ENCODE measurements at regions not wholly inside any gene's neighbourhood (a gene's known extent, or its start where the extent isn't known, plus 50 kb on each side); places are given as distances from the start of the nearest gene placed in this dataset.

DNA sequence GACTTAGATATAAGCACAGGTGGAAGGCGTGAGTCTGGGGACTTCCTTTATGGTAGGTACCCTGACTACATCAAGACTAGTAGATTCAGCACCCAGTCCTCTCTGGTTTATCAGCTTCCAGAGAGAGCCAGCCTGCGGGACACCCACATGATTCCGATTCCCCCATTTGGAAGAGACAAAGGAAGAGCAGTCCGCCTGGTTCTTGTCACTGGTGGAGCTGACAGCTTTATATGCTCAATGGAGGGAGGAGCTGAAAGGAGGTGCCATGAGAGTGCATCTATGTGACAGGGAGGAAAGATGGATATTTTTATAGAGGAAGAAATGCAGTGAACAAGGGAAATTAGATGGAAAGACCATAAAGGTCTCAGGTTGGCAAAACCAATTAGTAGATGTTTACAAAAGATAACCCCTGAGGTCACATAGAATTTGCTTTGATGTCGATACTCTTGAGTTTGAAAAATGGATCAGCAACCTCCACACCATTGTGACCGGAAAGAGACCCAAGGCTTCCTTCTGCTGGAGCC, 437.7 kb downstream of the PMP22 start:
- no peak for TF ChIP-seq CTCF (conservative IDR thresholded peaks at IDR 0.05)
- H3K27ac Mint-ChIP-seq, result no peak overlapping the region
- H3K36me3 ChIP-seq (ENCODE audit: control insufficient read depth, insufficient read depth, low read length), result no peaks in the 10 kb centered on the region
- H3K9me3 Mint-ChIP-seq, result peaks cover 17% of the 10 kb centered on the region
- no peaks in the 10 kb centered on the region for H3K27me3 ChIP-seq (ENCODE audit: control insufficient read depth, insufficient read depth, low read length, poor library complexity, severe bottlenecking)
- H3K4me3 ChIP-seq (ENCODE audit: low read length), result no peak overlapping the region
- H3K9ac ChIP-seq (ENCODE audit: extremely low read depth, low read length, poor library complexity, severe bottlenecking), result no peak overlapping the region
- peaks cover 15% of the 10 kb centered on the region for H3K9me3 ChIP-seq (ENCODE audit: control insufficient read depth, low read length)
- no peak overlapping the region for H3K27ac ChIP-seq (ENCODE audit: low read depth, low read length)
- no peaks in the 10 kb centered on the region for H3K36me3 Mint-ChIP-seq (ENCODE audit: low read depth)
- WGBS, 2 experiments (ENCODE audit: insufficient coverage in 1 of 2, insufficient read length in 1 of 2), result 83 to 86% methylated on average over 5 to 6 of the region's 6 CpGs
- H3K4me1 ChIP-seq (ENCODE audit: control insufficient read depth, insufficient read depth, low read length), result peaks cover 9% of the 10 kb centered on the region
- no peak overlapping the region for H3K4me3 Mint-ChIP-seq
- H3K27me3 Mint-ChIP-seq (ENCODE audit: insufficient read depth), result peaks cover 3% of the 10 kb centered on the region
- no peak for DNase-seq
- peaks cover 8% of the 10 kb centered on the region for H3K4me1 Mint-ChIP-seq

GRCh38 chr17:14826358-14826757, 438.8 kb downstream of the PMP22 start:
- H3K36me3 ChIP-seq (ENCODE audit: control insufficient read depth, insufficient read depth, low read length), result no peaks in the 10 kb centered on the region
- no peak overlapping the region for H3K27ac Mint-ChIP-seq
- H3K36me3 Mint-ChIP-seq (ENCODE audit: low read depth), result no peaks in the 10 kb centered on the region
- peaks cover 3% of the 10 kb centered on the region for H3K4me1 ChIP-seq (ENCODE audit: control insufficient read depth, insufficient read depth, low read length)
- H3K9ac ChIP-seq (ENCODE audit: extremely low read depth, low read length, poor library complexity, severe bottlenecking), result no peak overlapping the region
- 97 to 100% methylated on average over 2 to 3 of the region's 3 CpGs for WGBS, 2 experiments (ENCODE audit: insufficient coverage in 1 of 2, insufficient read length in 1 of 2)
- H3K4me3 ChIP-seq (ENCODE audit: low read length), result no peak overlapping the region
- H3K27me3 ChIP-seq (ENCODE audit: control insufficient read depth, insufficient read depth, low read length, poor library complexity, severe bottlenecking), result no peaks in the 10 kb centered on the region
- H3K4me3 Mint-ChIP-seq, result no peak overlapping the region
- TF ChIP-seq CTCF (conservative IDR thresholded peaks at IDR 0.05), result no peak
- peaks cover 17% of the 10 kb centered on the region for H3K9me3 Mint-ChIP-seq
- H3K4me1 Mint-ChIP-seq, result peaks cover 5% of the 10 kb centered on the region
- H3K27ac ChIP-seq (ENCODE audit: low read depth, low read length), result no peak overlapping the region
- DNase-seq, result no peak
- peaks cover 3% of the 10 kb centered on the region for H3K27me3 Mint-ChIP-seq (ENCODE audit: insufficient read depth)
- H3K9me3 ChIP-seq (ENCODE audit: control insufficient read depth, low read length), result peaks cover 15% of the 10 kb centered on the region

GRCh38 chr17:14818469-14818868, 446.7 kb downstream of the PMP22 start:
- Mint-ChIP-seq H3K27me3 (ENCODE audit: insufficient read depth) (peaks cover 2% of the 10 kb centered on the region), H3K36me3 (ENCODE audit: low read depth) (no peaks in the 10 kb centered on the region), H3K27ac (no peak overlapping the region), H3K4me1 (peaks cover 14% of the 10 kb centered on the region), H3K9me3 (peaks cover 16% of the 10 kb centered on the region), H3K4me3 (no peak overlapping the region)
- no peak overlapping the region for H3K9ac ChIP-seq (ENCODE audit: extremely low read depth, low read length, poor library complexity, severe bottlenecking)
- H3K36me3 ChIP-seq (ENCODE audit: control insufficient read depth, insufficient read depth, low read length), result no peaks in the 10 kb centered on the region
- 100% methylated on average over 1 of the region's 1 CpG for WGBS, 2 experiments (ENCODE audit: insufficient coverage in 1 of 2, insufficient read length in 1 of 2)
- no peak for TF ChIP-seq CTCF (conservative IDR thresholded peaks at IDR 0.05)
- no peak overlapping the region for H3K4me3 ChIP-seq (ENCODE audit: low read length)
- H3K9me3 ChIP-seq (ENCODE audit: control insufficient read depth, low read length), result peaks cover 13% of the 10 kb centered on the region
- H3K27ac ChIP-seq (ENCODE audit: low read depth, low read length), result no peak overlapping the region
- H3K27me3 ChIP-seq (ENCODE audit: control insufficient read depth, insufficient read depth, low read length, poor library complexity, severe bottlenecking), result no peaks in the 10 kb centered on the region
- no peak for DNase-seq
- H3K4me1 ChIP-seq (ENCODE audit: control insufficient read depth, insufficient read depth, low read length), result no peaks in the 10 kb centered on the region
